Epidermal melanocyte (primary cell): ENCODE measurements at regions not wholly inside any gene's neighbourhood (a gene's known extent, or its start where the extent isn't known, plus 50 kb on each side); places are given as distances from the start of the nearest gene placed in this dataset.
"Not testable (repeated sequence)": the region's sequence is repeated elsewhere in the genome, so short reads cannot be mapped to it uniquely, and the experiment has no call there.

Source experiments
- DNase-seq: peaks from one replicate; pipeline ENCODE4 v3.0.0; 2011; ENCODE audit warnings: low spot score; ENCODE audit not compliant: insufficient read length

- no peak for DNase-seq
Measured at GRCh38 chr18:38572554-38573111, 1007.0 kb upstream of the CELF4 start.

GRCh38 chr18:38571651-38572050 lies 1006.1 kb upstream of the CELF4 start:
- DNase-seq, result no peak

GRCh38 chr18:38565513-38565912 lies 999.9 kb upstream of the CELF4 start:
- no peak for DNase-seq

- no peak for DNase-seq
Measured at GRCh38 chr18:38563396-38563980, 997.9 kb upstream of the CELF4 start.

- DNase-seq, result no peak
Measured at GRCh38 chr18:38557006-38557405, 991.4 kb upstream of the CELF4 start.

- DNase-seq, result no peak
Measured at GRCh38 chr18:38552732-38553321, 987.2 kb upstream of the CELF4 start.

- no peak for DNase-seq
Measured at GRCh38 chr18:38551881-38552280, 986.3 kb upstream of the CELF4 start.

GRCh38 chr18:38545071-38545470 lies 979.5 kb upstream of the CELF4 start:
- no peak for DNase-seq

GRCh38 chr18:38539856-38540255 lies 974.3 kb upstream of the CELF4 start:
- DNase-seq, result no peak

- DNase-seq, result no peak
Measured at GRCh38 chr18:38539371-38539770, 973.8 kb upstream of the CELF4 start.

- DNase-seq, result no peak
Measured at GRCh38 chr18:38534073-38534472, 968.5 kb upstream of the CELF4 start.

GRCh38 chr18:38526922-38527321 lies 961.3 kb upstream of the CELF4 start:
- no peak for DNase-seq

- DNase-seq, result no peak
Measured at GRCh38 chr18:38525039-38525438, 959.4 kb upstream of the CELF4 start.

- DNase-seq, result no peak
Measured at GRCh38 chr18:38520786-38521185, 955.2 kb upstream of the CELF4 start.

GRCh38 chr18:38502539-38502938 lies 936.9 kb upstream of the CELF4 start:
- DNase-seq, result no peak

- no peak for DNase-seq
Measured at GRCh38 chr18:38497266-38497665, 931.7 kb upstream of the CELF4 start.

- no peak for DNase-seq
Measured at GRCh38 chr18:38496222-38496793, 930.7 kb upstream of the CELF4 start.

- no peak for DNase-seq
Measured at GRCh38 chr18:38494065-38494464, 928.5 kb upstream of the CELF4 start.

GRCh38 chr18:38491195-38491594 lies 925.6 kb upstream of the CELF4 start:
- no peak for DNase-seq

GRCh38 chr18:38489721-38490120 lies 924.1 kb upstream of the CELF4 start:
- not testable (repeated sequence) for DNase-seq

GRCh38 chr18:38487521-38487920 lies 921.9 kb upstream of the CELF4 start:
- DNase-seq, result no peak

GRCh38 chr18:38483326-38483725 lies 917.7 kb upstream of the CELF4 start:
- DNase-seq, result no peak

GRCh38 chr18:38481576-38481975 lies 916.0 kb upstream of the CELF4 start:
- no peak for DNase-seq
